Body of pancreas (tissue), 4 donors: ENCODE measurements at regions not wholly inside any gene's neighbourhood (a gene's known extent, or its start where the extent isn't known, plus 50 kb on each side); places are given as distances from the start of the nearest gene placed in this dataset.

Experiments used
- POLR2A ChIP-seq, 3 donors: fragments of 450-650 bp; IDR thresholded peaks; one replicate each; pipeline ENCODE4 v1.6.1; 2016; ENCODE audit warnings: antibody characterized with exemption in 3 of 3, mild to moderate bottlenecking in 2 of 3
- TF ChIP-seq, protein P1 (sequence below), 7 experiments: fragments of 450-650 bp in 4 of 7; fragments of 200-600 bp in 3 of 7; sonication (generic) in 3 of 7; IDR thresholded peaks; one replicate each; pipeline ENCODE4 v1.5.1; 2016 to 2019; ENCODE audit warnings: antibody characterized with exemption in 7 of 7

DNA sequence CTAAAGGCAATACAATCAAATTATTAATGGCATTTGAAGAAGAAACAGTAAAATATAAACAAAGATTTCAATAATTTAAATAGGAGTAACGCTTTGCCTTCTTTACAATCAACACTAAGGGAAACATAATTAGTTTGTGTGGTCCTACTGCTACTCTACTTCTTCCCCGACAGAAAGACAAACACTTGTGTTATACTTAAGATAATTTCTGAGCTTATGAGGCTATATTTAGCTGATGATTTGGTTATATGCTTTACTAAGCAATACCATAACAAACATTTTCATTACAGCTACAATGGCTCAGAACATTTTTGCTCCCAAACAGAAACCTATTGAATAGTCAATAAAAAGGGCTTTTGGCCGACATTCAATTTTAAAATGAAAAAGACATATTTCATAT lies 1217.2 kb upstream of the GJE1 start:
- TF ChIP-seq, protein P1, sequence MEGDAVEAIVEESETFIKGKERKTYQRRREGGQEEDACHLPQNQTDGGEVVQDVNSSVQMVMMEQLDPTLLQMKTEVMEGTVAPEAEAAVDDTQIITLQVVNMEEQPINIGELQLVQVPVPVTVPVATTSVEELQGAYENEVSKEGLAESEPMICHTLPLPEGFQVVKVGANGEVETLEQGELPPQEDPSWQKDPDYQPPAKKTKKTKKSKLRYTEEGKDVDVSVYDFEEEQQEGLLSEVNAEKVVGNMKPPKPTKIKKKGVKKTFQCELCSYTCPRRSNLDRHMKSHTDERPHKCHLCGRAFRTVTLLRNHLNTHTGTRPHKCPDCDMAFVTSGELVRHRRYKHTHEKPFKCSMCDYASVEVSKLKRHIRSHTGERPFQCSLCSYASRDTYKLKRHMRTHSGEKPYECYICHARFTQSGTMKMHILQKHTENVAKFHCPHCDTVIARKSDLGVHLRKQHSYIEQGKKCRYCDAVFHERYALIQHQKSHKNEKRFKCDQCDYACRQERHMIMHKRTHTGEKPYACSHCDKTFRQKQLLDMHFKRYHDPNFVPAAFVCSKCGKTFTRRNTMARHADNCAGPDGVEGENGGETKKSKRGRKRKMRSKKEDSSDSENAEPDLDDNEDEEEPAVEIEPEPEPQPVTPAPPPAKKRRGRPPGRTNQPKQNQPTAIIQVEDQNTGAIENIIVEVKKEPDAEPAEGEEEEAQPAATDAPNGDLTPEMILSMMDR (IDR thresholded peaks at IDR 0.05), result no peak
- TF ChIP-seq POLR2A (IDR thresholded peaks at IDR 0.05), result no peak
